ENCODE measurements at regions not wholly inside any gene's neighbourhood (a gene's known extent, or its start where the extent isn't known, plus 50 kb on each side); places are given as distances from the start of the nearest gene placed in this dataset.

DNA sequence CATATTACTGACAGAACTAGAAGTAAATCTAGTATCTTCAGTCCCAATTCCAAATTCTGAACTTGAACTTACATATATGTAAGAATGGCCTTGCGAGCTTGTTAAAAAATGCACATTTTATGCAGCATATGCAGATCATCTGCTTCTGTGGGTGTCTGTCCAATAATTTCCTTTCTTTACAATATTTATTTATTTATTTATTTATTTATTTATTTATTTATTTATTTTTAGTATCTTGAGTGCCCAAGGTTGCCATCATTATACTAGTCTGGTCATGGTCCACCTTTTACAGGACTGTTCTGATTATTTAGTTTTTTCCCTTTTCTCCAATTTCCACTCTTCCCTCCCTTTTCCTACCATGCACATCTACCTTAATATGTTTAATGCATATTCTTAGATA, 528.4 kb downstream of the COL12A1 start:
- TF ChIP-seq, protein P1, sequence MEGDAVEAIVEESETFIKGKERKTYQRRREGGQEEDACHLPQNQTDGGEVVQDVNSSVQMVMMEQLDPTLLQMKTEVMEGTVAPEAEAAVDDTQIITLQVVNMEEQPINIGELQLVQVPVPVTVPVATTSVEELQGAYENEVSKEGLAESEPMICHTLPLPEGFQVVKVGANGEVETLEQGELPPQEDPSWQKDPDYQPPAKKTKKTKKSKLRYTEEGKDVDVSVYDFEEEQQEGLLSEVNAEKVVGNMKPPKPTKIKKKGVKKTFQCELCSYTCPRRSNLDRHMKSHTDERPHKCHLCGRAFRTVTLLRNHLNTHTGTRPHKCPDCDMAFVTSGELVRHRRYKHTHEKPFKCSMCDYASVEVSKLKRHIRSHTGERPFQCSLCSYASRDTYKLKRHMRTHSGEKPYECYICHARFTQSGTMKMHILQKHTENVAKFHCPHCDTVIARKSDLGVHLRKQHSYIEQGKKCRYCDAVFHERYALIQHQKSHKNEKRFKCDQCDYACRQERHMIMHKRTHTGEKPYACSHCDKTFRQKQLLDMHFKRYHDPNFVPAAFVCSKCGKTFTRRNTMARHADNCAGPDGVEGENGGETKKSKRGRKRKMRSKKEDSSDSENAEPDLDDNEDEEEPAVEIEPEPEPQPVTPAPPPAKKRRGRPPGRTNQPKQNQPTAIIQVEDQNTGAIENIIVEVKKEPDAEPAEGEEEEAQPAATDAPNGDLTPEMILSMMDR (IDR thresholded peaks at IDR 0.05; ENCODE audit: low read depth, low read length) = no peak
- no peaks in the 10 kb centered on the region for H3K4me1 ChIP-seq
- no peaks in the 10 kb centered on the region for H3K9me3 ChIP-seq
- no peak for DNase-seq
- H3K27me3 ChIP-seq = no peaks in the 10 kb centered on the region
- H3K36me3 ChIP-seq = no peaks in the 10 kb centered on the region
- no peak overlapping the region for H3K4me3 ChIP-seq (ENCODE audit: low read depth, low read length)

GRCh38 chr6:74676906-74677305, 528.9 kb downstream of the COL12A1 start:
- H3K4me1 ChIP-seq = no peaks in the 10 kb centered on the region
- no peak overlapping the region for H3K4me3 ChIP-seq (ENCODE audit: low read depth, low read length)
- H3K9me3 ChIP-seq = no peaks in the 10 kb centered on the region
- no peaks in the 10 kb centered on the region for H3K27me3 ChIP-seq
- DNase-seq = no peak
- TF ChIP-seq, protein P1 (IDR thresholded peaks at IDR 0.05; ENCODE audit: low read depth, low read length) = no peak
- H3K36me3 ChIP-seq = no peaks in the 10 kb centered on the region

DNA sequence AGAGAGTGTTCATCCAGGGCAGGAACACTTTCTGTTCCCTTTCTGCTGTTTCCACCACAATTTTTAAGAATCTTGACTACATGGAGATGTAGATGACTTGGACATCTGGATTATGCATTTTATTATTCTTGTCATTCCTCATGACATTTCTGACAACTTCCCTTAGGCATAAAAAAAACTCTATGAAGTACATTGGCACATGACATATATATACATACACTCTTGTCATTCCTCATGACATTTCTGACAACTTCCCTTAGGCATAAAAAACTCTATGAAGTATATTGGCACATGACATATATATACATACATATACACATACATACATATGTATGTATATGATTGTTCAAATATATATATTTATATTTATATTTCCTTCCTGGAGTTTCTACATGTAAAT, 531.5 kb downstream of the COL12A1 start:
- TF ChIP-seq, protein P1 (IDR thresholded peaks at IDR 0.05; ENCODE audit: low read depth, low read length) = no peak
- H3K27me3 ChIP-seq = no peaks in the 10 kb centered on the region
- DNase-seq = no peak
- no peak overlapping the region for H3K4me3 ChIP-seq (ENCODE audit: low read depth, low read length)
- H3K9me3 ChIP-seq = no peaks in the 10 kb centered on the region
- no peaks in the 10 kb centered on the region for H3K36me3 ChIP-seq
- no peaks in the 10 kb centered on the region for H3K4me1 ChIP-seq

DNA sequence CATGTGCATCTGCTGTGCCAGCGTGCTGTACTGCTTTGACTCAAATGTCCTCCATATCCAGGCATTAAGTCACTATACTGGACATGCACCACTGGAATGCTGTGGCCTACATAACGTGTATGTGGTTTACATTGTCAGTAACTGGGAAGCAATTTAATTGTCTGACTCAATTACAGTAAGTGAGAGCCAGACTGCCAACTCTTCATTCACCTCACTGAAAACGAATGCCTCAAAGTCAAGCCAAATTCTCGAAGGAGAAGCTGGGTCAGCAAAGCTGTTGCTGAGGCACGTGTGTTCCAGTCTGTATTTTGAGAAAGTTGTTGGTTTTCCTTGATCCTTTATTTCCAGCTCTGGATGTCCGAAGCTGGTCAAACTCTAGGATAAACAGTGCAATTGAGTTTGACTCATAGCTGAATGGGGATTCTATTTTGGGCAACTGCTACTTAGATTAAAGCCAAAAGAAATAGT, 534.3 kb downstream of the COL12A1 start:
- Histone ChIP-seq H3K9me3 (no peaks in the 10 kb centered on the region), H3K27me3 (no peaks in the 10 kb centered on the region), H3K4me3 (ENCODE audit: low read depth, low read length) (no peak overlapping the region), H3K36me3 (no peaks in the 10 kb centered on the region), H3K4me1 (no peaks in the 10 kb centered on the region)
- no peak for DNase-seq
- TF ChIP-seq, protein P1 (IDR thresholded peaks at IDR 0.05; ENCODE audit: low read depth, low read length) = no peak

- Histone ChIP-seq H3K9me3 (no peaks in the 10 kb centered on the region), H3K4me1 (no peaks in the 10 kb centered on the region), H3K4me3 (ENCODE audit: low read depth, low read length) (no peak overlapping the region), H3K27me3 (no peaks in the 10 kb centered on the region), H3K36me3 (no peaks in the 10 kb centered on the region)
- no peak for DNase-seq
- TF ChIP-seq, protein P1 (IDR thresholded peaks at IDR 0.05; ENCODE audit: low read depth, low read length) = no peak
Measured at GRCh38 chr6:74658391-74658790, 547.5 kb downstream of the COL12A1 start.

DNA sequence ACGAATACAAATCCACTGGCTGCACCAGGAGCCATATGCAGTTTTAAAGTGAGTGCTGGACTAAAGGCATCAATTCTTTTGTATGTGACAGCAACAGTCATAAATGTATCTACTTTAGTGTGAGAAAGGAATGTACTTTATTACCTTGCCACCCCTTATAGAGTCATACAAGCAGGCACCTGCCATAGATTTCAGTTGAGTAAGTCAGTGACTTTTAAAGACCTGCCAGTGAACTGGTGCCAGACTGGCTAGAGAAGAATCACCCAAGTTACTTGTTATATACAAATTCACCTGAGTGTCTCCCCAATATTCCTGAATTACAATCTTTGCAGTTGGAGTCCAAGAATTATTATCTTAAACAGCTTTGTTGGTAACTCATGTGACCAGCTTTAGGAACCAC, 547.9 kb downstream of the COL12A1 start:
- H3K9me3 ChIP-seq = no peaks in the 10 kb centered on the region
- no peaks in the 10 kb centered on the region for H3K4me1 ChIP-seq
- H3K27me3 ChIP-seq = no peaks in the 10 kb centered on the region
- H3K4me3 ChIP-seq (ENCODE audit: low read depth, low read length) = no peak overlapping the region
- TF ChIP-seq, protein P1 (IDR thresholded peaks at IDR 0.05; ENCODE audit: low read depth, low read length) = no peak
- no peaks in the 10 kb centered on the region for H3K36me3 ChIP-seq
- no peak for DNase-seq
